ENCODE measurements at regions not wholly inside any gene's neighbourhood (a gene's known extent, or its start where the extent isn't known, plus 50 kb on each side); places are given as distances from the start of the nearest gene placed in this dataset.
A peak's percentile ranks its signal among the peaks of the same experiment; 100 is the strongest.

DNA sequence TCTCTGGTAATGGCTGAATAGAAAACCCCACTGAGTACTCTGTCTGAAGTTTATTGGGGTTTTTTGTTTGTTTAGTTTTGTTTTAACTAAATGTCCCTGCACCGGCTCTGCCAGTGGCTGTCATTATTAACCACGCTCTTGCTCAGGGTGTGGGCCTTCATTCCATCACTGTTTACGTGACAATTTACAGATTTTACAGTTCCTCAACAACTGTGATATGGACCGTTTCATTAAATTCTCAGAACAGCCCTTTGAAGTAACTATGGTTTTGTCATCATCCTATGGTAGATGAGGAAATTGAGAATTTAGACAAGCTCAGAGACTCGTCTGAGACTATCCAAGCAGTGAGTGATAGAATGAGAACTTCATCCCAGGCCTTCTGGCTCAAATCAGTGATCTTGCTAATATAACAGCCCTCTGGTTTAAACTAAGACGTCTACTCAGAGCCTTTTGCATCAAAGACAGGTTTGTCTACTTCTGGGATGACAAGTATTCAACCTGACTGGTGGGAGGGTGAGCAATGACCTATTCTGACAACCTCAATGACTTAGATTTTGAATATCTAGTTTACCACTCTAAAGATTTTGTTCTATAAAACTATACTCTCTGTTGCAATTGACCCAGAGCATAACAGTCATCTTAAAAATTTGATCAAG lies 77.3 kb upstream of the MAP3K1 start:
- Mint-ChIP-seq H3K4me3 (no peak overlapping the region), H3K27me3 (ENCODE audit: low read depth in 3 of 3) (peaks cover 0 to 2% (median 2%) of the 10 kb centered on the region in 3 donors), H3K27ac (peak overlapping the region in 6 of 7 donors; percentile 47 to 99 (median 90)), H3K36me3 (no peaks in the 10 kb centered on the region), H3K4me1 (peaks cover 62% of the 10 kb centered on the region), H3K9me3 (peaks cover 0 to 4% (median 2%) of the 10 kb centered on the region in 7 donors)
- Histone ChIP-seq H3K27ac (ENCODE audit: low read depth in 1 of 2, low read length in 2 of 2) (peak overlapping the region in 1 of 2 donors; percentile 82), H3K4me1 (ENCODE audit: control insufficient read depth in 1 of 2, insufficient read depth in 2 of 2, low read length in 2 of 2) (peaks cover 49 to 54% of the 10 kb centered on the region in 2 donors), H2AFZ (ENCODE audit: insufficient read depth, low read depth, low read length, poor library complexity, severe bottlenecking) (no peak overlapping the region), H4K20me1 (ENCODE audit: insufficient read depth, low read length) (no peaks in the 10 kb centered on the region), H3K4me2 (replicated peaks; ENCODE audit: extremely low read depth, low read length, poor library complexity, severe bottlenecking) (no peak overlapping the region), H3K4me3 (replicated peaks in 1 of 3; ENCODE audit: low read depth in 2 of 3, low read length in 3 of 3) (no peak overlapping the region), H3K9me3 (replicated peaks in 1 of 2; ENCODE audit: control insufficient read depth in 1 of 2, insufficient read depth in 1 of 2, low read length in 2 of 2) (no peaks in the 10 kb centered on the region), H3K36me3 (replicated peaks in 1 of 2; ENCODE audit: control insufficient read depth in 1 of 2, insufficient read depth in 2 of 2, low read length in 2 of 2) (no peaks in the 10 kb centered on the region), H3K79me2 (ENCODE audit: insufficient read depth, low read length) (no peaks in the 10 kb centered on the region), H3K9ac (ENCODE audit: insufficient read depth, low read length, poor library complexity, severe bottlenecking) (no peak overlapping the region), H3K27me3 (ENCODE audit: control insufficient read depth in 2 of 2, insufficient read depth in 2 of 2, low read length in 2 of 2) (no peaks in the 10 kb centered on the region)
- WGBS (ENCODE audit: insufficient coverage): 90% methylated on average over 2 of the region's 6 CpGs
- intact Hi-C loops (cut with micrococcal nuclease): loop anchor here (2.0 to 5.0 kb wide), 3 partner anchors 66 to 79 kb away; no protein-coding TSS in a partner anchor
- DNase-seq: peak; percentile 17 to 31 (median 29)
- TF ChIP-seq, protein P1, sequence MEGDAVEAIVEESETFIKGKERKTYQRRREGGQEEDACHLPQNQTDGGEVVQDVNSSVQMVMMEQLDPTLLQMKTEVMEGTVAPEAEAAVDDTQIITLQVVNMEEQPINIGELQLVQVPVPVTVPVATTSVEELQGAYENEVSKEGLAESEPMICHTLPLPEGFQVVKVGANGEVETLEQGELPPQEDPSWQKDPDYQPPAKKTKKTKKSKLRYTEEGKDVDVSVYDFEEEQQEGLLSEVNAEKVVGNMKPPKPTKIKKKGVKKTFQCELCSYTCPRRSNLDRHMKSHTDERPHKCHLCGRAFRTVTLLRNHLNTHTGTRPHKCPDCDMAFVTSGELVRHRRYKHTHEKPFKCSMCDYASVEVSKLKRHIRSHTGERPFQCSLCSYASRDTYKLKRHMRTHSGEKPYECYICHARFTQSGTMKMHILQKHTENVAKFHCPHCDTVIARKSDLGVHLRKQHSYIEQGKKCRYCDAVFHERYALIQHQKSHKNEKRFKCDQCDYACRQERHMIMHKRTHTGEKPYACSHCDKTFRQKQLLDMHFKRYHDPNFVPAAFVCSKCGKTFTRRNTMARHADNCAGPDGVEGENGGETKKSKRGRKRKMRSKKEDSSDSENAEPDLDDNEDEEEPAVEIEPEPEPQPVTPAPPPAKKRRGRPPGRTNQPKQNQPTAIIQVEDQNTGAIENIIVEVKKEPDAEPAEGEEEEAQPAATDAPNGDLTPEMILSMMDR (IDR thresholded peaks at IDR 0.05): no peak

DNA sequence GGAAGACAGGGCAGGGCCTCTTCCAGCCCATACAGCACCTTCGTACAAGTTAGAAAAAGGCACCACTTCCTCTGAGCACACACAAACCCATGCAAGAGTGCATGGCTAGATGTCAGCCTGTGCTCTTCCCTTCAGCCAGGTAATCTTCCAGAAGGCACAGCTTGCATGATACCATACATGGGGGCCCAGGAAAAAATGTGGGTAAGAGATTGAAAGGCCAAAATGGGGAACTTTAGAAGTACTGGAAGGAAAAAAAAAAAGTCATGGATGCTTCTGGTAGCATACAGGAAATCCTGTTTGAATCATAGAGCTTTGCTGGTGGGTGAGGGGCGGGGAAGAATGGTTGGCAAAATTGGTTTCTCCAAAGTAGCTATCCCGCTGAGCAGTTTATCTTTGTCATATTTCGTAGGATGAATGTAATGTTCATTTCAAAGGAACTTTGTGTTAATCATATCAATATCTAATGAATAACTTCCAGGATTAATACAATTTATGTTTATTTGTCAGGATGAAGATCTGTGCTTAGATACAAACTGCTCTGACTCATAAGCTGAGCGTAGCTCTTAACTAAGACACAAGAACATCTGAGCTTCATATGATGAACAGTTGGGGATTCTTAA lies 78.2 kb upstream of the MAP3K1 start:
- peak overlapping the region; percentile 63 to 82 for H3K27ac ChIP-seq (ENCODE audit: low read depth in 1 of 2, low read length in 2 of 2)
- DNase-seq: peak; percentile 49 to 77 (median 70)
- peak overlapping the region in 1 of 3 experiments; percentile 48 for H3K4me3 ChIP-seq (replicated peaks in 1 of 3; ENCODE audit: low read depth in 2 of 3, low read length in 3 of 3)

More for the DNA sequence above, 78.2 kb upstream of the MAP3K1 start:
- no peaks in the 10 kb centered on the region for H3K36me3 ChIP-seq (replicated peaks in 1 of 2; ENCODE audit: control insufficient read depth in 1 of 2, insufficient read depth in 2 of 2, low read length in 2 of 2)
- peaks cover 49 to 54% of the 10 kb centered on the region in 2 donors for H3K4me1 ChIP-seq (ENCODE audit: control insufficient read depth in 1 of 2, insufficient read depth in 2 of 2, low read length in 2 of 2)
- TF ChIP-seq, protein P1 (IDR thresholded peaks at IDR 0.05): no peak
- H3K9me3 ChIP-seq (replicated peaks in 1 of 2; ENCODE audit: control insufficient read depth in 1 of 2, insufficient read depth in 1 of 2, low read length in 2 of 2): no peaks in the 10 kb centered on the region
- Mint-ChIP-seq H3K36me3 (no peaks in the 10 kb centered on the region), H3K27me3 (ENCODE audit: low read depth in 3 of 3) (peaks cover 0 to 6% (median 2%) of the 10 kb centered on the region in 3 donors), H3K9me3 (peaks cover 0 to 4% (median 2%) of the 10 kb centered on the region in 7 donors), H3K27ac (peak overlapping the region; percentile 88 to 99 (median 92)), H3K4me1 (peaks cover 66% of the 10 kb centered on the region), H3K4me3 (peak overlapping the region; percentile 39 to 72)
- H3K79me2 ChIP-seq (ENCODE audit: insufficient read depth, low read length): no peaks in the 10 kb centered on the region
- H4K20me1 ChIP-seq (ENCODE audit: insufficient read depth, low read length): no peaks in the 10 kb centered on the region
- no peak overlapping the region for H2AFZ ChIP-seq (ENCODE audit: insufficient read depth, low read depth, low read length, poor library complexity, severe bottlenecking)
- H3K27me3 ChIP-seq (ENCODE audit: control insufficient read depth in 2 of 2, insufficient read depth in 2 of 2, low read length in 2 of 2): no peaks in the 10 kb centered on the region
- WGBS (ENCODE audit: insufficient coverage): 0% methylated on average over 1 of the region's 5 CpGs
- H3K4me2 ChIP-seq (replicated peaks; ENCODE audit: extremely low read depth, low read length, poor library complexity, severe bottlenecking): peak overlapping the region; percentile 48
- intact Hi-C loops (cut with micrococcal nuclease): loop anchor here (2.0 to 5.0 kb wide), 3 partner anchors 65 to 80 kb away; no protein-coding TSS in a partner anchor
- H3K9ac ChIP-seq (ENCODE audit: insufficient read depth, low read length, poor library complexity, severe bottlenecking): no peak overlapping the region
